ENCODE measurements at regions not wholly inside any gene's neighbourhood (a gene's known extent, or its start where the extent isn't known, plus 50 kb on each side); places are given as distances from the start of the nearest gene placed in this dataset.

DNA sequence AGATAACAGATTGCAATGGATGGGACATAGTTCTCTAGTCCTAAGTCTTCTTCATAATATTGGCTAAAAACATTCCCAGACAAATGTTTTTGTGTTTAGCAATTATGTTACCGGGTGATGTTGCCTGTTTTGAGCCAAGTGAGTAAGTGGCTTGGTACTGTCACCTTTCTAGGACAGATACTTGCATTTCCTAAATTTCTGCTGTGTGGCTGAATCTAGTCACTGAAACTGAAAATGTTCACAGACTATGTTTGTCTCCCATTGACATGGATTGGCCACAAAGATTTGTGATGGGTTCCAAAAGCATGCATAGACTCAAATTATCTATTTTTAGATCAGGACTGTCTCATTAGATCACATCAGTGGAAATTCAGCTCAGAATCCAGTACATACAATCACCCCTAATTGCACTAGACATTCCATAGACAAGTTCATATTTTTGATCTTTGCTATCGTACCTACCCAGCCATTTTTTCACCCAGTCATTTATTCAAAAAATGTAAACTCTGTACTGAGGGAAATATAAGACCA, 1222.1 kb upstream of the AUTS2 start:
- Mint-ChIP-seq H3K4me3 (no peak overlapping the region), H3K9me3 (peaks cover 4% of the 10 kb centered on the region), H3K36me3 (no peaks in the 10 kb centered on the region), H3K27me3 (no peaks in the 10 kb centered on the region), H3K4me1 (ENCODE audit: unreplicated experiment) (peaks cover 6% of the 10 kb centered on the region), H3K27ac (no peak overlapping the region)
- no peak for TF ChIP-seq CTCF (conservative IDR thresholded peaks at IDR 0.05)
- no peak for DNase-seq (ENCODE audit: extremely low spot score, unreplicated experiment)

- Mint-ChIP-seq H3K4me1 (ENCODE audit: unreplicated experiment) (no peaks in the 10 kb centered on the region), H3K9me3 (peaks cover 11% of the 10 kb centered on the region), H3K27ac (no peak overlapping the region), H3K27me3 (no peaks in the 10 kb centered on the region), H3K4me3 (no peak overlapping the region), H3K36me3 (no peaks in the 10 kb centered on the region)
- no peak for TF ChIP-seq CTCF (conservative IDR thresholded peaks at IDR 0.05)
- DNase-seq (ENCODE audit: extremely low spot score, unreplicated experiment) = no peak
Measured at GRCh38 chr7:68381731-68382130, 1216.5 kb upstream of the AUTS2 start.

GRCh38 chr7:68384581-68384980, 1213.7 kb upstream of the AUTS2 start:
- TF ChIP-seq CTCF (conservative IDR thresholded peaks at IDR 0.05) = no peak
- Mint-ChIP-seq H3K9me3 (peaks cover 8% of the 10 kb centered on the region), H3K4me3 (no peak overlapping the region), H3K4me1 (ENCODE audit: unreplicated experiment) (no peaks in the 10 kb centered on the region), H3K36me3 (no peaks in the 10 kb centered on the region), H3K27ac (no peak overlapping the region), H3K27me3 (no peaks in the 10 kb centered on the region)
- DNase-seq (ENCODE audit: extremely low spot score, unreplicated experiment) = no peak

GRCh38 chr7:68393051-68393450, 1205.2 kb upstream of the AUTS2 start:
- DNase-seq (ENCODE audit: extremely low spot score, unreplicated experiment) = no peak
- H3K9me3 Mint-ChIP-seq = peaks cover 8% of the 10 kb centered on the region
- no peak overlapping the region for H3K27ac Mint-ChIP-seq
- no peak for TF ChIP-seq CTCF (conservative IDR thresholded peaks at IDR 0.05)
- H3K4me1 Mint-ChIP-seq (ENCODE audit: unreplicated experiment) = no peaks in the 10 kb centered on the region
- H3K36me3 Mint-ChIP-seq = no peaks in the 10 kb centered on the region
- no peaks in the 10 kb centered on the region for H3K27me3 Mint-ChIP-seq
- no peak overlapping the region for H3K4me3 Mint-ChIP-seq

DNA sequence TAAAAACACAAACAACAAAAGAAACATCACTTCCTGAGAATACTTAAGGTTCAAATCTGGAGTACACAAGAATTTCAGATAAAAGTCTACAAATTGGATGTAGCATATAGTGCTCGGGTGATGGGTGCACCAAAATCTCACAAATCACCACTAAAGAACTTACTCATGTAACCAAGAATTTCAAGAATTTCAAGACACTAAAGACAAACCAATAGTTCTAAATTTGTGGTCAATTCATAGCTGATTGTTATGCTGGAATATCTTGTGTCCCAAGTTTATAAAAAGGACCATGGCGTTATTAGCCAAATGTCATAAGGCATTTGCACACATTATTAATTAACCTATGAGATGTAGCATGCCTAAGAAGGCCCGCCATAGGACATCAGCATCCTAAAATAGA, 1204.1 kb upstream of the AUTS2 start:
- DNase-seq (ENCODE audit: extremely low spot score, unreplicated experiment) = no peak
- no peak for TF ChIP-seq CTCF (conservative IDR thresholded peaks at IDR 0.05)
- H3K4me1 Mint-ChIP-seq (ENCODE audit: unreplicated experiment) = no peaks in the 10 kb centered on the region
- no peaks in the 10 kb centered on the region for H3K27me3 Mint-ChIP-seq
- peaks cover 8% of the 10 kb centered on the region for H3K9me3 Mint-ChIP-seq
- no peak overlapping the region for H3K27ac Mint-ChIP-seq
- no peaks in the 10 kb centered on the region for H3K36me3 Mint-ChIP-seq
- no peak overlapping the region for H3K4me3 Mint-ChIP-seq

Data from type B pancreatic cell (in vitro differentiated cells).